K562 (cell line): ENCODE measurements at regions not wholly inside any gene's neighbourhood (a gene's known extent, or its start where the extent isn't known, plus 50 kb on each side); places are given as distances from the start of the nearest gene placed in this dataset.
A peak's percentile ranks its signal among the peaks of the same experiment; 100 is the strongest.
"Not testable (repeated sequence)": the region's sequence is repeated elsewhere in the genome, so short reads cannot be mapped to it uniquely, and the experiment has no call there.

Source experiments
- ATAC-seq: fragments of 200-7000 bp; cut with Tn5 transposase; 3 replicates; pipeline ENCODE4 v1.9.1; 2020; ENCODE audit warnings: moderate library complexity
- BruUV-seq: library from RNA; stranded (reverse); fragments of 400-500 nt; replicated peaks from 2 replicates; lab custom pipeline; 2021; lab: Mats Ljungman, UMichigan
- CTCF ChIA-PET: fragments of 300-600 bp; formaldehyde crosslinking; extraction: SDS; loops from one replicate; lab custom pipeline; 2021; ENCODE audit warnings: low intra/inter-chr PET ratio; lab: Yijun Ruan, JAX
- POLR2A ChIA-PET: fragments of 300-600, 350-650 bp; sonication (Branson Sonifier 250); formaldehyde crosslinking; extraction: SDS; loops from one replicate; lab custom pipeline; 2021; ENCODE audit warnings: antibody characterized with exemption, inconsistent platforms; lab: Yijun Ruan, JAX
- DNase-seq, 4 experiments: peaks; one replicate each; pipeline versions ENCODE4 v3.0.0 to v3.0.0-alpha.2; 2011 to 2018; ENCODE audit warnings: low spot score in 3 of 4, mixed read lengths in 3 of 4; ENCODE audit errors: extremely low read depth in 1 of 4
- FAIRE-seq: peaks from 2 replicates; lab custom pipeline; 2011; peaks lifted over from hg19 to GRCh38; lab: Jason Lieb, UNC
- H2AFZ ChIP-seq: 2 replicates; pipeline ENCODE4 v1.6.0; 2011; ENCODE audit warnings: low read depth, low read length, control low read depth, inconsistent platforms
- H3K27ac ChIP-seq: fragments of 200-600 bp; 3 replicates; pipeline ENCODE4 v1.8.0; 2011; ENCODE audit warnings: low read depth, mild to moderate bottlenecking, control low read depth, inconsistent platforms, low read length, moderate library complexity, mixed read lengths; ENCODE audit errors: extremely low read depth
- H3K27me3 ChIP-seq, 2 experiments: fragments of 300-600 bp in 1 of 2; 2 replicates in 1 of 2; 3 replicates in 1 of 2; pipeline versions ENCODE4 v1.6.0 to v1.8.0; 2011; ENCODE audit warnings: inconsistent platforms in 2 of 2, low read length in 2 of 2, mild to moderate bottlenecking in 1 of 2, mixed read lengths in 1 of 2, moderate library complexity in 1 of 2; ENCODE audit not compliant: control insufficient read depth in 2 of 2, insufficient read depth in 2 of 2
- H3K36me3 ChIP-seq: fragments of 300-600 bp; 3 replicates; pipeline ENCODE4 v1.8.0; 2011; ENCODE audit warnings: mild to moderate bottlenecking, low read length, inconsistent platforms; ENCODE audit not compliant: control insufficient read depth, insufficient read depth
- H3K4me1 ChIP-seq, 2 experiments: fragments of 200-600 bp in 1 of 2; replicated peaks in 1 of 2; 2 replicates in 1 of 2; 3 replicates in 1 of 2; pipeline versions ENCODE4 v1.5.1 to v1.8.0; 2011; ENCODE audit warnings: inconsistent platforms in 2 of 2, low read length in 2 of 2, mild to moderate bottlenecking in 1 of 2, mixed read lengths in 1 of 2, moderate library complexity in 1 of 2; ENCODE audit not compliant: control insufficient read depth in 2 of 2, insufficient read depth in 2 of 2
- H3K4me2 ChIP-seq: 2 replicates; pipeline ENCODE4 v1.6.1; 2011; ENCODE audit warnings: low read length, control low read depth, inconsistent platforms, mixed read lengths; ENCODE audit not compliant: insufficient read depth
- H3K4me3 ChIP-seq: fragments of 200-600 bp; sonication (generic), shearing (Covaris generic); 2 replicates; pipeline ENCODE4 v1.5.1; 2016; ENCODE audit warnings: control low read depth, inconsistent platforms
- H3K79me2 ChIP-seq: fragments of 200-600 bp; 3 replicates; pipeline ENCODE4 v1.8.0; 2011; ENCODE audit warnings: low read length, inconsistent platforms; ENCODE audit not compliant: control insufficient read depth, insufficient read depth
- H3K9ac ChIP-seq, 2 experiments: 2 replicates each; pipeline versions ENCODE4 v1.6.0 to v1.6.1; 2011; ENCODE audit warnings: low read depth in 2 of 2, low read length in 2 of 2, control low read depth in 1 of 2, inconsistent platforms in 1 of 2, mild to moderate bottlenecking in 1 of 2, mixed read lengths in 1 of 2; ENCODE audit not compliant: insufficient read depth in 1 of 2
- H3K9me1 ChIP-seq: one replicate; pipeline ENCODE4 v1.6.0; 2011; ENCODE audit warnings: inconsistent platforms, mild to moderate bottlenecking, low read length, moderate library complexity; ENCODE audit not compliant: control insufficient read depth, insufficient read depth
- H3K9me3 ChIP-seq: replicated peaks from 2 replicates; pipeline ENCODE4 v1.5.1; 2011; ENCODE audit warnings: low read depth, low read length, inconsistent platforms; ENCODE audit not compliant: control insufficient read depth, insufficient read depth
- H4K20me1 ChIP-seq: replicated peaks from 2 replicates; pipeline ENCODE4 v1.6.1; 2011; ENCODE audit warnings: low read length, inconsistent platforms, mixed read lengths; ENCODE audit not compliant: control insufficient read depth, insufficient read depth
- ARID1B ChIP-seq: fragments of 450-650 bp; IDR thresholded peaks from 2 replicates; pipeline ENCODE4 v1.6.1; 2016; ENCODE audit warnings: antibody characterized with exemption, mild to moderate bottlenecking, inconsistent platforms
- CXXC5 ChIP-seq: fragments of 250-450 bp; sonication (Bioruptor Pico); IDR thresholded peaks from 2 replicates; pipeline ENCODE4 v1.8.0; 2022; ENCODE audit warnings: inconsistent platforms, mild to moderate bottlenecking, moderate library complexity
- DPF2 ChIP-seq: fragments of 450-650 bp; IDR thresholded peaks from 2 replicates; pipeline ENCODE4 v1.6.1; 2016
- FOSL1 ChIP-seq: fragments of 200-800 bp; sonication (Bioruptor generic); conservative IDR thresholded peaks from 2 replicates; pipeline ENCODE4 v1.6.1; 2016; ENCODE audit warnings: missing genetic modification characterization, missing compliant biosample characterization
- JUND ChIP-seq, 2 experiments: IDR thresholded peaks; 2 replicates in 1 of 2; 3 replicates in 1 of 2; pipeline ENCODE4 v1.6.1; 2011; ENCODE audit warnings: borderline replicate concordance in 2 of 2, low read depth in 2 of 2, low read length in 2 of 2, improper control_type of control experiment in 1 of 2, missing biosample characterization in 1 of 2, missing genetic modification characterization in 1 of 2, missing genetic modification reagents in 1 of 2
- NFIC ChIP-seq: fragments of 450-650 bp; IDR thresholded peaks from 2 replicates; pipeline ENCODE4 v1.6.1; 2017; ENCODE audit warnings: mild to moderate bottlenecking, inconsistent platforms
- NR2C1 ChIP-seq, 2 experiments: fragments of 450-650 bp; IDR thresholded peaks; 2 replicates each; pipeline ENCODE4 v1.6.1; 2017; ENCODE audit warnings: mild to moderate bottlenecking in 2 of 2, antibody characterized with exemption in 1 of 2, inconsistent platforms in 1 of 2, missing compliant biosample characterization in 1 of 2, missing genetic modification characterization in 1 of 2
- NR2C2 ChIP-seq, 2 experiments: fragments of 200-800 bp in 1 of 2; sonication (Bioruptor generic) in 1 of 2; sonication (generic) in 1 of 2; formaldehyde crosslinking in 1 of 2; IDR thresholded peaks; 2 replicates each; pipeline versions ENCODE4 v1.6.1 to v1.8.0; 2016 to 2022; ENCODE audit warnings: mild to moderate bottlenecking in 1 of 2, missing compliant biosample characterization in 1 of 2, missing genetic modification characterization in 1 of 2, missing genetic modification reagents in 1 of 2
- SMAD4 ChIP-seq: fragments of 250-450 bp; sonication (Bioruptor Pico); conservative IDR thresholded peaks from 2 replicates; pipeline ENCODE4 v1.8.0; 2021; ENCODE audit warnings: inconsistent platforms, mild to moderate bottlenecking, moderate library complexity
- SMARCA4 ChIP-seq: fragments of 450-650 bp; IDR thresholded peaks from 2 replicates; pipeline ENCODE4 v1.6.1; 2016
- SMARCE1 ChIP-seq: fragments of 450-650 bp; IDR thresholded peaks from 2 replicates; pipeline ENCODE4 v1.7.1; 2016; ENCODE audit warnings: mild to moderate bottlenecking
- SOX6 ChIP-seq: fragments of 450-650 bp; IDR thresholded peaks from 2 replicates; pipeline ENCODE4 v1.6.1; 2014; ENCODE audit warnings: mild to moderate bottlenecking
- ZNF592 ChIP-seq: fragments of 450-650 bp; IDR thresholded peaks from 2 replicates; pipeline ENCODE4 v1.6.1; 2017; ENCODE audit warnings: antibody characterized with exemption, mild to moderate bottlenecking
- WGBS: fragments of 100-300 bp; shearing (Covaris generic); methylation state at CpG from one replicate; pipeline ENCODE4 v1.1.6; 2016; ENCODE audit warnings: low coverage, mixed read lengths; ENCODE audit not compliant: insufficient coverage; ENCODE audit errors: missing lambda C conversion rate; 5-methylcytosine and 5-hydroxymethylcytosine counted together
- in situ Hi-C: fragments of 300-500 bp; cut with MboI; formaldehyde crosslinking; loops from 4 replicates; pipeline ENCODE4 v1.15.0; 2018; ENCODE audit warnings: inconsistent platforms, mixed read lengths
- intact Hi-C: fragments of 100-400 bp; cut with micrococcal nuclease; formaldehyde crosslinking; loops from 2 replicates; pipeline ENCODE4 v1.14.2; 2022
- TF ChIP-seq, protein P1 (sequence below), 2 experiments: fragments of 450-650 bp in 1 of 2; sonication (generic) in 1 of 2; formaldehyde crosslinking in 1 of 2; IDR thresholded peaks in 1 of 2; conservative IDR thresholded peaks in 1 of 2; 2 replicates each; pipeline versions ENCODE4 v1.6.1 to v1.8.1; 2016 to 2023; ENCODE audit warnings: mild to moderate bottlenecking in 2 of 2, moderate library complexity in 2 of 2, inconsistent platforms in 1 of 2, missing genetic modification reagents in 1 of 2

GRCh38 chr3:153058031-153058688, 103.9 kb upstream of the RAP2B start:
- POLR2A ChIA-PET = interaction anchor here (0.6 kb wide), 2 partner anchors 40 to 446 kb away, joined by 3 to 4 read pairs; no protein-coding TSS in a partner anchor
- H3K4me3 ChIP-seq; CTCF ChIA-PET; in situ Hi-C loops; BruUV-seq; FAIRE-seq; DNase-seq; H4K20me1 ChIP-seq; H3K4me2 ChIP-seq; H3K9me3 ChIP-seq; H3K79me2 ChIP-seq; H3K27me3 ChIP-seq; H3K9ac ChIP-seq; H3K9me1 ChIP-seq; H3K36me3 ChIP-seq; intact Hi-C loops; TF ChIP-seq NR2C2 (CRISPR knock-in tag; IDR thresholded peaks at IDR 0.05); JUND (tag; IDR thresholded peaks at IDR 0.05; ENCODE audit: borderline replicate concordance, low read depth, low read length): not testable (repeated sequence)
- peak overlapping the region; percentile 11; the same call in 1 of the 3 replicates for H3K27ac ChIP-seq
- ATAC-seq = peak; percentile 27
- H2AFZ ChIP-seq = peak overlapping the region; percentile 78
- WGBS = 7% methylated on average over 6 of the region's 6 CpGs
- 0 out of 2 replicates have a peak, but pooled peaks have one; percentile 16 for TF ChIP-seq SMAD4 (CRISPR knock-in tag)
- TF ChIP-seq SMARCA4 = peak; percentile 52; the same call in 1 of the 2 replicates
- peak; percentile 68; the same call in 1 of the 2 replicates for TF ChIP-seq ZNF592
- TF ChIP-seq SMARCE1 = 0 out of 2 replicates have a peak, but pooled peaks have one; percentile 43
- TF ChIP-seq NR2C2 (tag; IDR thresholded peaks at IDR 0.05) = peak; percentile 51; the same call in 1 of the 2 replicates
- peak; percentile 64 for TF ChIP-seq FOSL1 (tag)
- peak; percentile 49 for TF ChIP-seq NR2C1 (IDR thresholded peaks at IDR 0.05)
- TF ChIP-seq NR2C1 (tag; IDR thresholded peaks at IDR 0.05) = peak; percentile 55
- 0 out of 2 replicates have a peak, but pooled peaks have one; percentile 46 for TF ChIP-seq DPF2
- peak; percentile 38; the same call in 1 of the 2 replicates for TF ChIP-seq ARID1B
- TF ChIP-seq SOX6 = 0 out of 2 replicates have a peak, but pooled peaks have one; percentile 57
- TF ChIP-seq, protein P1, sequence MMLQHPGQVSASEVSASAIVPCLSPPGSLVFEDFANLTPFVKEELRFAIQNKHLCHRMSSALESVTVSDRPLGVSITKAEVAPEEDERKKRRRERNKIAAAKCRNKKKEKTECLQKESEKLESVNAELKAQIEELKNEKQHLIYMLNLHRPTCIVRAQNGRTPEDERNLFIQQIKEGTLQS (IDR thresholded peaks at IDR 0.05) = peak; percentile 38; the same call in 1 of the 2 replicates
- TF ChIP-seq, protein P1 (CRISPR knock-in tag; conservative IDR thresholded peaks at IDR 0.05) = not testable (repeated sequence)
- TF ChIP-seq CXXC5 (CRISPR knock-in tag) = 0 out of 2 replicates have a peak, but pooled peaks have one; percentile 34
- TF ChIP-seq JUND (IDR thresholded peaks at IDR 0.05; ENCODE audit: borderline replicate concordance, low read depth, low read length) = peak; percentile 18; the same call in 1 of the 2 replicates
- peak; percentile 59 for TF ChIP-seq NFIC
- peaks cover 6 to 13% of the 10 kb centered on the region in 2 experiments; a peak in 3 of 5 replicates for H3K4me1 ChIP-seq
